ENCODE measurements at regions not wholly inside any gene's neighbourhood (a gene's known extent, or its start where the extent isn't known, plus 50 kb on each side); places are given as distances from the start of the nearest gene placed in this dataset.
"Not testable (repeated sequence)": the region's sequence is repeated elsewhere in the genome, so short reads cannot be mapped to it uniquely, and the experiment has no call there.

GRCh38 chr10:27354100-27354499 lies 113.5 kb upstream of the ACBD5 start:
- TF ChIP-seq CTCF, POLR2AphosphoS5, POLR2A, EP300 (IDR thresholded peaks at IDR 0.05): not testable (repeated sequence)
